ENCODE measurements at regions not wholly inside any gene's neighbourhood (a gene's known extent, or its start where the extent isn't known, plus 50 kb on each side); places are given as distances from the start of the nearest gene placed in this dataset.
"Not testable (repeated sequence)": the region's sequence is repeated elsewhere in the genome, so short reads cannot be mapped to it uniquely, and the experiment has no call there.

DNA sequence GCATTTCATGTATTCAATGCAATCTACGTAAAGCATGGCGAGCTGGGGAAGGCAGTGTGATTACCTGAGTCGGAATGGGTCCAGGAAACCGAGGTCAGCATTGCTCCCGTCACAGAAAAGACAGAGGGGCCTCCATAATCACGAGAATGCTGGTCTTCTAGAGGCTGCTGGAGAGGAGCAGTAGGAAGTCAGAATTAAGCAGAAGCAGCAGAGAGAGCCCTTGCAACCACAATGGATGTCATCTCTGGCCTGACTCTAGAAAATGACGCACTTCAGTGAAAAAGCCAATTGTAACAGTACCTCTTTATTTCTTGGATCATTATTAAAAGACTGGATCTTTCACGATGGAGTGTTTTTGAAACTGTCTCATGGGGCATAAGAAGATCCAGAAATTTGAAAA, 69.5 kb upstream of the FOXN3 start:
- DNase-seq: peak in 1 of 2 donors; percentile 46

DNA sequence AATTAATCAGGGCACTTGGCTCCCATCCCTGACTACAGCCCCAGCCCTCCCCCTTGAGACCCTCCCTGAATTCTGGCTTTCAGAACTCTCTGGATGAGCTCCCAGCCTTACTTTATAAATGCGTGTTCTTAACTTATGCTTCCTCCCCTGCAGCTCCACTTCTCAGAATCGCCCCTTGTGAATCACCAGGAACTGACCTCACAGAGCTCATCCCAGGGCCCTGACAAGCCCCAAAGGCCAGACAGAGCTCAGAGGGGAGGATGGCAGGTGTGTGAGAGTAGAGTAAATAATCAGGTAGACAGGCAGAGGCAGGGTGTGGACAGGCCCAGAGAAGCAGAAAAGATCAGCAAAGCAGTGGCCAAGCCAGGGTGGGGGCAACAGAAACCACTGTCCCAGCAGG, 68.2 kb upstream of the FOXN3 start:
- peak in 1 of 2 donors; percentile 60 for DNase-seq

DNA sequence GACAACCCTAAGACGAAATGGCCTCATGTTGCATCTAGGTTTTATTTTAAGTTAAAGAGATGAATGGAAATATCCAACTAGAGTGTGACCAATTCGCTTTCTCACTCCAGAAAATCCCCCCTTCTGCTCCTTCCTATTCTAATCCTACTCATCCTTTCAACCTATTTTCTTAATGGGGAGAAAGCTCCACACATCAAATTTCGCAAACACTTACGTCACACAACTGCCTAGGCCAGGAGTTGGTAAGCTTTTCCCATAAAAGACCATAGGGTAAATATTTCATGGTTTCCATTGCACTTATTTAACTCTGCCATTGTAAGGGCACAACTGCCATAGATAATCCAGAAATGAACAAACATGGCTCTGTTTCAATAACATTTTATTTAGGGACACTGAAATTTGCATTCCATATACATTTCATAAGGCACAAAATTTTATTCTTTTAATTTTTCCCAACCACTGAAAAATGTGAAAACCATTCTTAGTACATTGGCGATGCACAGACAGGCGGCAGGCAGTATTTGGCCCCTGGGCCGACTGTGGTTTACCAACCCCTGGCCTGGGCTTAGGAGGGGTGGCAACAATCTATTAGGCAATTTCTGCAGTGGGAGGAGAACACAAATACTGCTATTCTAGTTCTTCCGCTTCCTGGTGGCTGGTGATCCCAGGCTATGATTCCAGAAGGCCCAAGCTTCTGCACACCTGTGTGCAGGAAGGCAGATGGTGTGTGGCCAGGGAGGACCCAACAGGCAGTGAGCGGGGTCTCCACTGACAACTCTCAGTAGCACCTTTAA, 67.2 kb upstream of the FOXN3 start:
- peak in 1 of 2 donors; percentile 24 for DNase-seq

DNA sequence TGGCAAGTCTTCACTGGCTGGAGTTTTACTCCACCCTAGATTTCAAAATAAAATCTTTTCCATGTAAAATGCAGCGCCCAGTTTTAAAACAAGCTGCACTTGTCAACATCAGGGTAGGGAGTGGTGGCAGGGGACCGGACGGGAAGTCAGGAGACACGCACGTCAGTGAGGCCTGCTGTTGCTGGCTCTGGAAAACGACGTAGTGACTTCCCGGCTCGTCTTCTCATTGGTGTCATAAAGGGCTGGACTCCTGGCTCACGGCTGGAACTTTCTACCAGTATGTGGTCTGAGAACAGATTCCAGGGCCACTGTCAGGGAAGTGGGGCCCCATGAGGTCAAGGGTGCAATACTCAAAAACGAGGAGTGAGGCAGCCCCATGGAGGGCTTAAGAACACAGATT, 64.2 kb upstream of the FOXN3 start:
- no peak for DNase-seq

DNA sequence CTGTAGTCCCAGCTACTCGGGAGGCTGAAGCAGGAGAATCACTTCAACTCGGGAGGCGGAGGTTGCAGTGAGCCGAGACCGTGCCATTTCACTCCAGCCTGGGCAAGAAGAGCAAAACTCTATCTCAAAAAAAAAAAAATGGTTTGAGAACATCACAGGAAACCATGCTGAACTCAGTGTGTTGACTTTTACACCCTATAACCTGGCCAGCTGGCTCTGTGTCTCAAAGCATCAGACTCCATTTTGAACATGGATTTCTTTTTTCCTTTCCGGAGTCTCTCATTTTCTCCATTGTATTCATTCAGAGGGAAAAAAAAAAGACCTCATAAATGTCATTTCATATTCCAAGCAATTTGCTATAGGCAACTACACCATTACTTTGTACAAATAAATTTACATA, 63.2 kb upstream of the FOXN3 start:
- no peak for DNase-seq

DNA sequence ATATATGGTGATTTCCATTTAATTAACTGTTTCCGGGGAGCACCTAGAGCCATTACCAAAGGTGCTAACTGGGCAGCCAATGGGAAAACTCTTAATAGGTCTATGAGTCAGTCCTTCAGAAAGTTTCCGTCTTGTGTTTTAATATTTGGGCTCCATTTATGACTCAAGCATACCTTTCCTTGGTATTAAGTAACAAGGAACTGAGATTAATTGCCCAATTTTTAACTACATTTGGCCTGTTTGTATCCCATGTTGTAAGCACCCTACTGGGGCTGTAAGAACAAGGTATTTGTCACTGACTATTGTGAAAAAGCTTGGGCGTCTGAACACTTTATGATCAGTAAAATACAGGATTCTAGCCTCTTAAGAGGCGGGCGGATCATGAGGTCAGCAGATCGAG, 62.8 kb upstream of the FOXN3 start:
- DNase-seq: peak in 1 of 2 donors; percentile 24

DNA sequence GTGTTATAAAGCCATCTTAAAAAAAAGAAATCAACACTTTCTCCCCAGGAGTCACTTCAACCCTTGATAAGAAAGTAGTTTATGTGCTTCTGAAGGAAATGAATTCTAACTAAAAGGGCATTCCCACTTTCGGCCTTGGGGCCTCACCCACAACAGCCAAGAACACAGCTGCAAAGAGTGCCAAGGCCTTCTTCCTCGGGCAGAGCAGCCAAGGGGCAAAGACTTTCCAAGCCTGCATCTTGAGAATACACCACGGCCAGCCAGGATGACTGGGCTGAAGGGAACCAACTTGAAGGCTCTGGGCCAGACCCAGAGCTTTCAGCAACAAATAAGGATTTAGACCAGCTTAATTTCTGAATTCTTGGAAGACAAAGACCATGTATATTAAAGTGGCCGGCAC, 60.4 kb upstream of the FOXN3 start:
- no peak for DNase-seq

DNA sequence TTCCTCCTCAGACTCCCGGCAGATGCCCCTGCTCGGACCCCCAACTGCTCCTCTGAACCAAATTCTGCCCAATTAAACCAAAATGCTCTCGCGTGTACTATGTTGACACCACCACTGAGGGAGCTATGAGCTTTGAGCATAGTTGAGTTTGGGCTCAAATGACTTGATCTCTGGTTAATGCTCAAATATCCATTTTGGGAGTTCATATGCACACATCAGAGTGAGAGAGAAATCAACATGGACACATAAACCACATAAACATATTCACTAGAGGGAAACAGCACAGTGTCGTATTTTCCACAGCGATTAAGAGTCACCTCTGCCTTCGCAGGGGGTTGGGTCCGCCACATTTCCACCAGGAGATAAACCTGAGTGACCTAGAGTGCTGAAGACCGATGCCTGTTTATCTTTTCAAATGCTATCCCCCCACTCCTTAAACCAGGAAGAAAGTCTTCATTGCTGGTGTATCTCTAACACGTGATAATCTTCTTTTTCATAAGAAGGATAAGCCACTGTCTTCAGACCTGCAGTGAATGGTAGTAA, 59.4 kb upstream of the FOXN3 start:
- DNase-seq: no peak

DNA sequence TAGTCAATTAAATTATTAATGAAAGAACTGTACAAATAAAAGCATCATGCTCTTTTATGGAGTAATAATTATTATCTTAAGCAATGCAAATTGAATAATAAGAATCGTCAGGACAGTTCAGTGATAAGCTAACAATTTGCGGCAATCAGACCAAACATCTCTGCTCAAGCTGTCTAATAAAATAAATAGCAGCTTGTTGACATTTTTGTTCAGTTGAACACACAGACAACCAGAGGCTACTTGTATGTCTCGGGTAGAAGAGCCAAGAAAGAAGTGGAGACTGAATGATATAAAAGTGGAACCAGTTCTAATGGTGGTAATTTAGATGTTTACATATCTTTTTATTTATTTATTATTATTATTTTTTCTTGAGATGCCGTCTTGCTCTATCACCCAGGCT, 57.4 kb upstream of the FOXN3 start:
- DNase-seq: no peak

DNA sequence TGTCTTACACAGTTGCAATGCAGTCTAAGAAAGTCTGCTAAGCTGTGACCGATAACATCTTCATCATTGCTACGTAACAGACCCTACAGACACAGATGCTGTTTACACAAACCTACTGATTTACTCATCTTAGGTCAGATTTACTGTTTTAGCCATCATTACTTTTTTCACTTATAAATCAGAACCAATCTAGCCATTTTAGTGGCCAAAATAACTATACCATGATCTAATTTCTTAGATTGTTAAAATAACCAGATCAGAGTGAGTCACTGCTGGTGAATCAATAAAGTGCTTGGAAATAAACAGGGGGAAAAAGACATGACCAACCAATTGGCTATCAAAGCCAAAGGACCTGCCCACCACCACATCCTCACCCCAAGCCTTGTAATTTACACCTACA, 57.0 kb upstream of the FOXN3 start:
- no peak for DNase-seq

DNA sequence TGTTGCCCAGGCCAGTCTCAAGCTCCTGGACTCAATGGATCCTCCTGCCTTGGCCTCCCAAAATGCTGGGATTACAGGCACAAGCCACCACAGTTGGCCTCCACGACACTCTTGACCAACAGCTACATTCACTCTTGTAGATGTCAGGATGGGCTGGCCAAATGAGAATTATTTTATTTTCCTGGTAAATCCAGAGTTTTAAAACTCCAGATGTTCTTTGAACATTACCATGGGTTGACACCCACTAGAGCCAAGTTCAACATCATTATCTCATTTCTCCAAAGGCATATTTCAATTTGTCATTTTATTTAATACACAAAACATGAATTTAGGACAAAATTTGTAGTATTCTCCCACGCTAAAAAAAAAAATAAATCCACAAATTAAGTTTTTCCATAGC, 56.5 kb upstream of the FOXN3 start:
- DNase-seq: no peak

DNA sequence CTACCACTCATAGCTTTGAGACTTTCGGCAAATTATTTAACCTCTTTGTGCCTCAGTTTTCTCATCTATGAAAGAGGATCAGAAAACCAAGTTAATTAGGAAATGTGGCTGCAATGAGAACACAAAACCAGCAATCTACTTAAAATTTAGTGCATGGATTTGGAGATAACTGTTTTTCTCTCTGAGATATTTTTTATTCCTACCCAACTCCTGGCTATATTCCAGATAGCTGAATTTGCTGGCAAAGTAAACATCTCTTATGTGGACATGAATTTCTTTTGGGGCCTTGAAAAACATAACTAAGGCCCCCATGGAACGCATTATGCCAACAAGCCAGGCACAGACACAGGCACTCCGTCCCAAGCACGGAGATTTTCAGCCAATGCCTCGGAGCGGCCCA, 53.4 kb upstream of the FOXN3 start:
- no peak for DNase-seq

DNA sequence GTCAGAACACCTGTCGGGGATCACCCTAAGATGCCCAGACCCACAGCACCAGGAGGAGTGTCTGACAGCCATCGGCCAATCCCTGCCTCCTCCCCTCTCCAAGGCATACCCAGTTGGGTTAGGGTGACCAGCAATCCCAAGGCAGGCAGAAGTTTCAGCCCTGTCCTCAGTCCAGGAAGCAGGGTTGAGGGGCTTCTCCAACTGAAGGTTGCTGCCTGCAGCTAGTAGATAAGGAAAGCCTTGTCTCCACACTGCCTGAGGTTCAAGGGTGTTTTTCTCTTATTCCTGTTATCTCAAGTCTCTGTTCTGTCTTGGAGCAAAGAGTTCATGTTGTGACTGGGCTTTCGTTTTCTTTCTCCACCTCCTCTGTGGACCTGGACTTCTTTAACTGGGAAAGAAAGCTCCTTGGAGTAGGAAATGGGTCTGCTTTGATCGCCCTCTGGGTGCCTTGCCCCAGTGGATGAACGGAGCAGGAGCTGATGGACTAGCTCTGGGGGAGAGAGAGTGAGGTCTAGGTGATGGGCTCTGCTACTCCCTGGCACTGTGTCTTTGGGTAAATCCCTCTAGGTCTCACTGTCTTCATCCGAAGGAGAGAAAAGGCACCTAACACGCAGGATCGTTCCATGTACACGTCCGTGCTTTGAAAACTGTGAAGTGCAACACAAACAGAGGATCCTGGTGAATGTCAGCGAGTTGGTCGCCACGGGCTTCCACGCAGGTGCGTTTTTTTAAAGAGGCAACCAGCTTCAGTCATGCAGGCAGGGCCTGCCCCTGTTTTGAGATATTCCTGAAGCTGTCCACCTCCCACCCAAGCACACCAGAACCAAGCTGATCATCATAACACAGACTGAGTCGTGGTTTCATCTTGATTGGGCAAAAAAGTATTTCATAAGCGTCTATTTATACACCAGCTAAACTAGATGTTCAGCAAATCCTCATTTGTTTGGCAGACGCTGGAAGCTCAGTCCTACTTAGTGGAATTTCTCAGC, 52.5 kb upstream of the FOXN3 start:
- DNase-seq: no peak

DNA sequence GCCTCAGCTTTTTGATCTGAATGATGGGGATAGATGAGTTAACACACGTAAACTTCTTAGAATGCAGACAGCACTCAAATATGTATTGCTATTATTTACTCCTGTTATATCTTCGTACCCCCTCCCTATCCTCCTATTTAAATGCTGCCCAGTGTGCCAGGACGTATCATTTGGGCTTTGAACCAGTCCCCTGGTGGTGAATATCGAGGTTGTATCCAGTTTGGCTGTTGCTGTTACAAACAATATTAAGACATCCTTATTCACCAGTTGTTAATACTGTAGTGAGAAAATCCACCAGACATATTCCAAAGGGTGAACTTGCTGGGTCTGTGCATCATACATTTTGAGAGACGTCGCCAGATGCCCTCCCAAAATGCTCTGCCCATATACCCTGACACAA, 51.5 kb upstream of the FOXN3 start:
- DNase-seq: no peak

DNA sequence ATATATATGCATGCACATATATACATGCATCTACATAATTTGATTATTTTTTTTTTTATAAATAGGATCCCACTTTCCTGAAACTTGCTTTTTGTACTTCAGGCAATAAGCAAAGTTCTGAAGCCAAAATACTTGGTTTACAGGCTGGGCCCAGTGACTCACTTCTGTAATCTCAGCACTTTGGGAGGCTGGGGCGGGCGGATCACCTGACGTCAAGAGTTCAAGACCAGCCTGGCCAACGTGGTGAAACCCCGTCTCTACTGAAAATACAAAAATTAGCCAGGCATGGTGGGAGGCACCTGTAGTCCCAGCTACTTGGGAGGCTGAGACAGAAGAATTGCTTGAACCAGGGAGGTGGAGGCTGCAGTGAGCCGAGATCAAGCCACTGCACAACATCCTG, 51.0 kb upstream of the FOXN3 start:
- DNase-seq: not testable (repeated sequence)

DNA sequence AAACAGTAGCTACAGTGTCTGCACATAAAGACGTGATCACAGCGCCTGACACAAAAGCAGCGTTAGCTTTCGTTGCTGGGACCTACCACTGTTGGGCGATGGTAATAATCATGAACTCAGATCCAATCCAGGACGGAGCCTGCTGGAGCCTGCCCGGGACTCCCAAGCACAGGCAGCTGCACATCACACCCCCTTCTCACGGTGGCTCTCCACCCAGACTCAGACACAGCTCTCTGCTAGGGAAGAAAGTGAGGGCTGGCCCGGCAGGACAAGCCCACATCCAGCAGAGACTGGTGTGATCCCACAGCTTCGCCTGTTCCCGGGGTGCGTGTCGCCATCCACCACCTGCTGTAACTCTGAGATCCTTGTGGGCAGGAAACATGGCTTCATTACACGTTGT, 49.9 kb upstream of the FOXN3 start:
- DNase-seq: no peak

Measured in CD4-positive, alpha-beta T cell treated with Interleukin-4 for 1 hour (primary cell).